K562 (cell line): ENCODE measurements at regions not wholly inside any gene's neighbourhood (a gene's known extent, or its start where the extent isn't known, plus 50 kb on each side); places are given as distances from the start of the nearest gene placed in this dataset.

ENCODE experiments used
- CREB1 ChIP-seq, 2 experiments: sonication (generic) in 1 of 2; formaldehyde crosslinking in 1 of 2; IDR thresholded peaks; 2 replicates each; pipeline versions ENCODE4 v1.6.1 to v1.8.0; 2012 to 2022; ENCODE audit warnings: inconsistent platforms in 1 of 2, mild to moderate bottlenecking in 1 of 2, missing genetic modification reagents in 1 of 2, moderate library complexity in 1 of 2
- POLR2A ChIP-seq: fragments of 450-650 bp; conservative IDR thresholded peaks from 2 replicates; pipeline ENCODE4 v1.6.1; 2016
- ZNF398 ChIP-seq: fragments of 250-450 bp; sonication (Bioruptor Pico); IDR thresholded peaks from 2 replicates; pipeline ENCODE4 v1.8.0; 2021; ENCODE audit warnings: moderate library complexity, mild to moderate bottlenecking, inconsistent platforms

GRCh38 chr3:57009367-57009766 is 51.1 kb upstream of the SPATA12 start:
- TF ChIP-seq CREB1 (IDR thresholded peaks at IDR 0.05) = no peak
- no peak for TF ChIP-seq CREB1 (CRISPR knock-in tag; IDR thresholded peaks at IDR 0.05)
- no peak for TF ChIP-seq ZNF398 (CRISPR knock-in tag)
- no peak for TF ChIP-seq POLR2A
